ENCODE measurements at regions not wholly inside any gene's neighbourhood (a gene's known extent, or its start where the extent isn't known, plus 50 kb on each side); places are given as distances from the start of the nearest gene placed in this dataset.
"Not testable (repeated sequence)": the region's sequence is repeated elsewhere in the genome, so short reads cannot be mapped to it uniquely, and the experiment has no call there.

DNA sequence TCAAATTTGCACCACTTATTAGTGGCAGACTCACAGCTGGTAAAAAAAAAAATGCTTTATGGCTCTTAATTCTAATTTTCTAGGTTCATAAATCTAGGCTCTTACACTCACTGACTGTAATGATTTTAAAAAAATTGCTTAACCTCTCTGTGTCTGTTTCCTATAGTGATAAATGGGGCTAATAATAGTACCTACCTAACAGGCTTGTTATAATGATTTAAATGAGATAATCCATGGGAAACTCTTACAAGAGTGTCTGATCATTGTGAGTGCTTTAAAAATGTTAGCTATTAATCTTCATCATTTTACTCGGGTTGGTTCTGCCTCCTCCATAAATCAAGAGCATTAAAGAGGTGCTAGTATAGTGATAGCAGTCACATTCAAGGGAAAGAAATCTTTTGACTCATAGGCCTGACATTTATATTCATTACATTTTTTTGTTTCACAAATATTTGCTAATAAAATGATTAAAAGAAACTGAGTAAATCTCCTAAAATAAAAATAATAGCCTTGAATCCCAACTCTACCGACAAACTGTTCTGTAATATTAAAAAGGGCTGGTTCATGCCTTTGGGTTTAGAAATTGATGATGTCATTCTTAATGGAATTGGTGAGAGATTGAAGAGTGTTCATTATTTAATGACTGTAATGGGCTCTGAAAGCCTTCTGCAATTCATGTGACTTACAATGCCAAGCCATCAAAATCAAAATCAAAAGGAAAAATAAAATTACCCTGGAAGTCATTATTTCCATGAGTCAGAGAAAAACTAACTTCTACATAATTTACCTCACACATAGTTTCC is 93.9 kb upstream of the PALMD start:
- Histone ChIP-seq H3K9me3 (no peaks in the 10 kb centered on the region), H3K4me1 (peaks cover 0 to 4% (median 0%) of the 10 kb centered on the region in 4 donors), H3K4me3 (no peak overlapping the region), H3K27me3 (no peaks in the 10 kb centered on the region), H3K27ac (no peak overlapping the region), H3K36me3 (no peaks in the 10 kb centered on the region)
- DNase-seq (no peak), ATAC-seq (ENCODE audit: low FRiP score in 2 of 2) (no peak)
- WGBS, 2 donors, result 77% methylated on average over 2 of the region's 2 CpGs
- TF ChIP-seq EP300 (IDR thresholded peaks at IDR 0.05) (no peak), POLR2AphosphoS5 (IDR thresholded peaks at IDR 0.05) (no peak), POLR2A (IDR thresholded peaks at IDR 0.05) (no peak)
- TF ChIP-seq, protein P1, sequence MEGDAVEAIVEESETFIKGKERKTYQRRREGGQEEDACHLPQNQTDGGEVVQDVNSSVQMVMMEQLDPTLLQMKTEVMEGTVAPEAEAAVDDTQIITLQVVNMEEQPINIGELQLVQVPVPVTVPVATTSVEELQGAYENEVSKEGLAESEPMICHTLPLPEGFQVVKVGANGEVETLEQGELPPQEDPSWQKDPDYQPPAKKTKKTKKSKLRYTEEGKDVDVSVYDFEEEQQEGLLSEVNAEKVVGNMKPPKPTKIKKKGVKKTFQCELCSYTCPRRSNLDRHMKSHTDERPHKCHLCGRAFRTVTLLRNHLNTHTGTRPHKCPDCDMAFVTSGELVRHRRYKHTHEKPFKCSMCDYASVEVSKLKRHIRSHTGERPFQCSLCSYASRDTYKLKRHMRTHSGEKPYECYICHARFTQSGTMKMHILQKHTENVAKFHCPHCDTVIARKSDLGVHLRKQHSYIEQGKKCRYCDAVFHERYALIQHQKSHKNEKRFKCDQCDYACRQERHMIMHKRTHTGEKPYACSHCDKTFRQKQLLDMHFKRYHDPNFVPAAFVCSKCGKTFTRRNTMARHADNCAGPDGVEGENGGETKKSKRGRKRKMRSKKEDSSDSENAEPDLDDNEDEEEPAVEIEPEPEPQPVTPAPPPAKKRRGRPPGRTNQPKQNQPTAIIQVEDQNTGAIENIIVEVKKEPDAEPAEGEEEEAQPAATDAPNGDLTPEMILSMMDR (IDR thresholded peaks at IDR 0.05), result no peak

DNA sequence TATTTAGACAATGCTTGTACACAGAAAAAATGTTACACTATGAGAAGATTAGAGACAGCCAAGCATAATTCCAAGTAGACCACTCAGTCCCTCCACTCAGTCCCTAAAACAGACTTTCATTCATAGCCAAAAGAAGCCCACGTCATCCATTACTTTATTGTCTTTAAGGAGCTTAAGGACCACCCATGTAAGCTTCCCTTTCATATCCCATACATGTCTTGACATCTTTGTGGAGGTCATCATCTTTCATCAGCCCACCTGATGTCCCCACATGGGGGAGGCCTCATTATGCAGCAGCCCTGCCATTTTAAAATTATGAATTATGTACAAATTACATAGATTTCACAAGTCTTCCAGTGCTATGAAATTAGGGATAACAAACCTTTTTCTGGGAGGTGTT is 92.6 kb upstream of the PALMD start:
- TF ChIP-seq POLR2A (IDR thresholded peaks at IDR 0.05) (no peak), EP300 (IDR thresholded peaks at IDR 0.05) (no peak), POLR2AphosphoS5 (IDR thresholded peaks at IDR 0.05) (no peak)
- TF ChIP-seq, protein P1 (IDR thresholded peaks at IDR 0.05), result no peak
- Histone ChIP-seq H3K27me3 (no peaks in the 10 kb centered on the region), H3K36me3 (no peaks in the 10 kb centered on the region), H3K4me1 (peaks cover 0 to 4% (median 0%) of the 10 kb centered on the region in 4 donors), H3K9me3 (no peaks in the 10 kb centered on the region), H3K4me3 (no peak overlapping the region), H3K27ac (no peak overlapping the region)
- DNase-seq (no peak), ATAC-seq (ENCODE audit: low FRiP score in 2 of 2) (no peak)
- 91 to 100% methylated on average over 1 of the region's 1 CpG for WGBS, 2 donors

DNA sequence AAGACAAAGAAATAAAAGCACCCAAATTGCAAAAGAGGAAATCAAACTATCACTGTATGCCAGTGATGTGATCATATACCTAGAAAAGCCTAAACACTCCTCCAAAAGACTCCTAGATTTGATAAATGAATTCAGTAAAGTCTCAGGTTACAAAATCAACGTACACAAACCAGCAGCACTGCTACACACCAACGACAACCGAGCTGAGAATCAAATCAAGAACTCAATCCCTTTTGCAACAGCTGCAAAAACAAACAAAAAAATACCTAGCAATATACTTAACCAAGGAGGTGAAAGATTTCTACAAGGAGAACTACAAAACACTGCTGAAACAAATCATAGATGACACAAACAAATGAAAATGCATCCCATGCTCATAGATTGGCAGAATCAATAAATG is 92.1 kb upstream of the PALMD start:
- WGBS, 2 donors, result 41 to 52% methylated on average over 3 of the region's 3 CpGs
- H3K4me1 ChIP-seq; H3K36me3 ChIP-seq; ATAC-seq (ENCODE audit: low FRiP score in 2 of 2); H3K4me3 ChIP-seq; H3K27ac ChIP-seq; DNase-seq; H3K9me3 ChIP-seq; H3K27me3 ChIP-seq: not testable (repeated sequence)

DNA sequence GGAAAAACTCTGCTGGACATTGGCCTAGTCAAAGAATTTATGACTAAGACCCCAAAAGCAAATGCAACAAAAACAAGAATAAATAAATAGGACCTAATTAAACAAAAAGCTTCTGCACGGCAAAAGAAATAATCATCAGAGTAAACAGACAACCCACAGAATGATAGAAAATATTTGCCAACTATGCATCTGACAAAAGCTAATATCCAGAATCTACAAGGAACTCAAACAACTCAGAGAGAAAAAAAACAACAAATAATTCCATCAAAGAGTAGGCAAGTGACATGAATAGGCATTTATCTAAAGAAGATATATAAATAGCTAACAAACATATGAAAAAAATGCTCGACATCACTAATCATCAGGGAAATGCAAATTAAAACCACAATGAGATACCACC is 91.2 kb upstream of the PALMD start:
- ATAC-seq (ENCODE audit: low FRiP score in 2 of 2) (no peak), DNase-seq (no peak)
- 78 to 87% methylated on average over 2 of the region's 2 CpGs for WGBS, 2 donors
- Histone ChIP-seq H3K4me3 (no peak overlapping the region), H3K4me1 (no peaks in the 10 kb centered on the region), H3K36me3 (no peaks in the 10 kb centered on the region), H3K27ac (no peak overlapping the region), H3K27me3 (no peaks in the 10 kb centered on the region), H3K9me3 (no peaks in the 10 kb centered on the region)
- no peak for TF ChIP-seq POLR2AphosphoS5 (IDR thresholded peaks at IDR 0.05)
- TF ChIP-seq POLR2A (IDR thresholded peaks at IDR 0.05), result no peak
- TF ChIP-seq, protein P1 (IDR thresholded peaks at IDR 0.05), result no peak
- TF ChIP-seq EP300 (IDR thresholded peaks at IDR 0.05), result no peak

DNA sequence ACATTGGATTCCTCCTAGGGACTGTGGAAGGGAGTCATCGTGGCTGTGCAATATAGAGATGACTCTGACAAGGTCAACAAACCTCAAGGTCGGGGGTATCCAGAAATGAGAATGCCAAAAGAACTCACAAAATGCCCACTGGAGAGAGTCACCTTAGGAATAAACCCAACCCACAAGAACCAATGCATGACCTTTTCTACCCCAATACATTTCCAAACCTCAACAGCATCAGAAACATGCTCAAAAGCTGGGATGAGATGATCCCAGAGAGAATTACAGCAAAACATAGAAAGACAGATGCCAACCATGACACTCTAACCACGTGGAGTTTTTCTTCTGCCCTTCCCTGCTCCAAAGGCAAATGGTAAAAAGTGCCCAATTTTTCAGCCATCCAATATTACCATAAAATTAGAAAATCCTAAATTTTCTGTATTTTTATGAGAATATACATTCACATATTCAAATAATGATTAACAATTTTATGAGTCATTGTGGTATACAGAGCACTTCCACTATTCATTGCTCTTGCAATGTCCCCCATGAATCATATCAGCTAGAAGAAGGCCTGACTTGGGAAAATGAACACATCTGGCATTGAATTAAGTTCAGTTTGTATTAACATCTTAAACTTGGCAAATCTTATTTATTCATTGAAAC is 88.2 kb upstream of the PALMD start:
- Histone ChIP-seq H3K27ac (no peak overlapping the region), H3K4me1 (no peaks in the 10 kb centered on the region), H3K36me3 (no peaks in the 10 kb centered on the region), H3K27me3 (no peaks in the 10 kb centered on the region), H3K4me3 (no peak overlapping the region), H3K9me3 (no peaks in the 10 kb centered on the region)
- ATAC-seq (ENCODE audit: low FRiP score in 2 of 2), result no peak
- TF ChIP-seq POLR2A (IDR thresholded peaks at IDR 0.05) (no peak), EP300 (IDR thresholded peaks at IDR 0.05) (no peak), POLR2AphosphoS5 (IDR thresholded peaks at IDR 0.05) (no peak)
- TF ChIP-seq, protein P1 (IDR thresholded peaks at IDR 0.05), result no peak
- no peak for DNase-seq
- 83 to 84% methylated on average over 3 of the region's 3 CpGs for WGBS, 2 donors
